ENCODE measurements at regions not wholly inside any gene's neighbourhood (a gene's known extent, or its start where the extent isn't known, plus 50 kb on each side); places are given as distances from the start of the nearest gene placed in this dataset.

DNA sequence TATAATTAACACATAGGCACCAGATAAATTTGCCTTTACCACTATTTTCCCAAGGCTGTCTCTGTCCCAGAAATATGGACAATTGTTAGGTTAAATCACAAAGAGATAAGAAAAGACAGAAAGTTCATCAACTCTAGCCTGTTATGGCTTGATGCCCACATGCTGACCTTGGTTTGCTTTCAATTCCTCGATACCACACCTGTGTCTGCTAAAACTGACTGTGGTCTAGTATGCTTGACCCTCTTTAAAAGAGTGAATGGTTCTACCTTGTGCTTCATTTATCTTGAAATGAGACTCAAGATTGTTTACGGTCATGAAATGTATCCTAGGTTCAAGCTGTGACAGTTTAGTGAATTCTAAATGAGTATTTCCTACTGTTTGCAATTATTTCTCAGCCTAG, 909.0 kb upstream of the LRRTM1 start:
- DNase-seq (ENCODE audit: low spot score) = no peak

GRCh38 chr2:81206216-81206615, 901.7 kb upstream of the LRRTM1 start:
- DNase-seq (ENCODE audit: low spot score) = no peak

DNA sequence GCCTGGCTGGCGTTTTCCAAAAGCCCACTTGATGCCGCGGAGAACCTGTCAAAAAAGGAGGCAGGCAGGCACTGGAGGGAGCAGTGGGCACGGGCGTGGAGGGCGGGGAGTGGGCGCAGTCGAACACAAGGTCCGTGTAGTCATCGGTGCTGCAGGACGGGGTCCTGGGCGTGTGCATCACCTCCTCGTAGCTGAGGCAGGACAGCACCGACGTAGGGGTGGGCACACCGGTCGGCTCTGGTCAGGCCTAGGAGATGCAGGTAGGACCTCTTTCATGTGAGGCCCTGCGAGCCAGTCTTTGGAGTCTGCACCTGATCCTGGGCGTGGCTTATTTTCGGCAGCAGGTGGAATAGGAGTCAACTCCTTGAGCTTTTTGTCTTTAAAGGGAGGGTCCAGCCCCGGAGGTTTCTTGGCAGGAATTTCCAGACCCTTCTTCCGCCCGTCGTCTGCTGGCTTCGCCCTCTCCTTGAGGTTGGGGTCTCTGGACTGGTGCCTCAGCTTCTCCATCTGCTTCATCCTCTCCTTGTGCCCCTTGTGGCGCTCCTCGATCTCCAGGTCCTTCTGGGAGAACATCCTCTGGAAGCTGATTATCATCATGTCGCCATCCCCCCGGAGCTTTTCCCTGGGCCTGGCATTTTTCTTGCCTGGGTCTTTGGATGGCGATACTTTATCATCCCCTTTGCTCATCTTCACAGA, 892.5 kb upstream of the LRRTM1 start:
- DNase-seq (ENCODE audit: low spot score) = no peak

DNA sequence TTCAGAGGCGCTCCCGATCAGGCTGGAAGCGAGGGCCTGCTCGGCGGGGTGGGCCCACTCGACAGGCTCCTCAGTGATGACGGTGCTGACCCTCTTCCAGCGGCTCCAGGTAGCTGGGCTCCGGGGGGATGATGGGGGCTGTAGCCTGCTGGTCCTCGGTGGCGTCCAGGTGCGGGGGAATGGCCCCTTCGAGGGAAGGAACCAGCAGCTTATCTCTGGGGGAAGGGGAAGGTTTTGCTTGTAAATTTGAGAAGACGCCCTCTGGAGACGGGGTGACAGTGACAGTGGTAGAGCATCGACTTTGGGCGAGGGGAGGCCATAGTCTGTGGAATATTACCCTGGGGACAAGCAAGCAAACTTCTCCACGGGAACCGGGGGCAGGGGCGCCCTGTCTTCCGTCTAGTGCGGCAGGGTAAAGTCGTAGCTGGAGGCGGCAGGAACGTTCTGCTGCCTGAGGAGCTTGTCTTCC, 891.9 kb upstream of the LRRTM1 start:
- no peak for DNase-seq (ENCODE audit: low spot score)

DNA sequence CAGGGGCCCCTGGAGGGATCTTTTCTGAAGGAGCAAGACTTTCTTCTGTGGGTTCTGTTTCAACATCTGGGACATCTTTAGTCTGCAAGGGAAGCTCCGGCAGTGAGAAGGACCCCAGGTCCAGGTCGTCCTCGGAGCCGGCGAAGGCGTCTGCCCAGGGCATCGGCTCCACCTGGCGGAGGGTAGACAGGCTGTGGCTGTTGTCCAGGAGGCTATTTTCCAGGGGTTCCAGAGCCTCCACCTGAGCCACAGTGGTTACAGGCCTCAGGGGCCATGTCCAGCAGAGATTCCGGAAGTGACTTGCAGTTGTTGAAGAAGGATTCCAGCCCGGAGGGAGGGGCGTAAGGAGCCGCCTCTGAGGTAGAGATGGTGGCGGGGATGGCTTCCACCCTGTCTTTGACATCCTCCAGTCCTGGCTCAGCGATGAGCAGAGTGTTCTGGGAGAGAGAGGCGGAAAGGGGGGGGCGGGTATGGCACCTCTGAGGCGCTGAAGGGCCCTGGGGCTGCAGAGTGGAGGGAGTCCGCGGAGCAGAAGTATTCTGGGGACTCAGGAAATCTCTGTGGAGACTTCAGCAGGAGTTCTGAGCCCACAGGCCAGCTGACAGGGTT, 891.3 kb upstream of the LRRTM1 start:
- no peak for DNase-seq (ENCODE audit: low spot score)

GRCh38 chr2:81195017-81195773, 890.6 kb upstream of the LRRTM1 start:
- DNase-seq (ENCODE audit: low spot score) = no peak

- DNase-seq (ENCODE audit: low spot score) = no peak
Observed at GRCh38 chr2:81194581-81194980, 890.0 kb upstream of the LRRTM1 start.

DNA sequence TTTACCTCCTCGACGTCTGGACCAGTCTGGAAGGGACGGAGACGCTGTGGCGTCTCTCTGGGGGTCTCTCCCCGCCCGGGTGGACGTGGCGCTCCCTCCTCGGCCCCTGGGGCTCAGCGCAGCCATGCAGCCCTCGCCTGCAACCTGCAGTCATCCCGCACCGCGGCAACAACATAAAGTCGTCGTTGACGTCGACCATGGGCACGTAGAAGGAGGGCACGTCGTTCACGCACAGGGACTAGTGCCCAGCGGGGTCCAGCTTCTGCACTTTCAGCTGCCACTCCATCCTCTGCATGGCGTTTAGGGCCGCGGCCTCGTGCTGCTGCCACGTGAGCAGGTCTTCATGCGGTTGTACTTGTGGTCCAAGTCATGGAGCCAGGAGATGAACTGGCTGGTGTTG, 889.6 kb upstream of the LRRTM1 start:
- DNase-seq (ENCODE audit: low spot score) = no peak

DNA sequence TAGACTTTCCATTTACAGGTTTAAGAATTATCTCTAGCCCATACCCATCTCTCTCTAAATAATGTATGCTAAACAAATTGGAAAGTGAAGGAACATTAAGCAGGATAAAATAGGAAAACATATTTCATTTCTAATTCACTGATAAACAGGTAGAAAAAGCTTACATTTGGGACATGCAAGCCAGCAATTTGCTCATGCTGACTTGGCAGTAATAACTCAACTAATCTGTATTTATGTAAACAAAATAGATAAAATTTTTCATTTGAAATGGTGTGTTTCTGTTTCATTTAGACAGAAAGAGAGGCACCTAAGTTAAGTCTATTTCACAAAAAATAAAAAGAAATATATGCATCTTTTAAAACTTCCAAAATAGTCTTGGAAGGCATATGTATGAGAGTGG, 877.3 kb upstream of the LRRTM1 start:
- no peak for DNase-seq (ENCODE audit: low spot score)

DNA sequence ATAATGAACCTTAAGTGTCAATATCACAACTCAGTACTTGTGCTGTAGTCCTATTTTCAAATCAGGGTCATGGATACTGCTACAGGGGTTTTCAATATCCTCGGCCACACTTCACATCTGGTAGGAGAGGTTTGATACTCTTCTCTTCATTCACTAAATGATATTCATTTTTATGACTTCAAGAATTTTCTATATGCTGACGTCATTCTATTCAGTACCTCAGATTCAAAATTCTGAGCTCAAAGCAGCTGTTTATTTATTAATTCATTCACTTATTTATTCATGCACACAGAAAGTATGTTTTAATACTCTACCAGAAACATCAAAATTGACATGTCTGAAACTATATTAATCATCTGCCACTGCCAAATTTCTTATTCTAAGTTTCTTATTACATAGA, 866.9 kb upstream of the LRRTM1 start:
- no peak for DNase-seq (ENCODE audit: low spot score)

- DNase-seq (ENCODE audit: low spot score) = no peak
Observed at GRCh38 chr2:81163583-81163982, 859.0 kb upstream of the LRRTM1 start.

GRCh38 chr2:81158505-81158904, 854.0 kb upstream of the LRRTM1 start:
- DNase-seq (ENCODE audit: low spot score) = no peak

GRCh38 chr2:81148323-81148722, 843.8 kb upstream of the LRRTM1 start:
- DNase-seq (ENCODE audit: low spot score) = no peak

GRCh38 chr2:81136296-81136695, 831.7 kb upstream of the LRRTM1 start:
- DNase-seq (ENCODE audit: low spot score) = no peak

DNA sequence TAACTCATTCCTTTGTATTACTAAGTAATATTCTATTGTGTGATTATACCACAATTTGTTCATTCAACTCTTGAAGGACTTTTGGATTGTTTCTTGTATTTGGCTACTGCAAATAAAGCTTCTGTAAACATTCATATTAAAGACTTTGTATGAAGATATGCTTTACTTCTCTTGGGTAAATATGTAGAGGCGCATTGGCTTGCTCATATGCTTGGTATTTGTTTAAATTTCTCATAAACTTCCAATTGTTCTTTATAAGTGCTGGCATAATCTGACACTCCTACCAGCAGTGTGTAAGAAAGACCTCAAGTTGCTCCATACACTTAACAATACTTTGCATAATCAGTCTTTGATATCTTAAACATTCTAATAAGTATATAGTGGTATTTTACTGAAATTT, 792.8 kb upstream of the LRRTM1 start:
- no peak for DNase-seq (ENCODE audit: low spot score)

DNA sequence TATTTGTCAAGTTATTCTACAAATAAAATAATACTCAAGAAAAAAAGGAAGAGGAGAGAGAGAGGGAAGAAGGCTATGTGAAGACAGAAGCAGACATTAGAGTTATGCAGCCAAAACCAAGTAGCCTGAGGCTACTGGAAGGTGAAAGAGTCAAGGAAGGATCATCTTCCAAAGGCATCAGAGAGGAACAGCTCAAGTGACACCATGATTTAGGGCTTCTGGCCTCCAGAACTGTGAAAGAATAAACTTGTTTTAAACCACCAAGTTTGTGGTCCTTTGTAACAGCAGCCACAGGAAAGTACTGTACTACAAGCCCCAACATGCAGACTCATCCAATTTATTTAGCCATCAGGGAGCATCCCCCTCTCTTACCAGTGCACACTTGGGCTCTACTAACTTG, 788.5 kb upstream of the LRRTM1 start:
- DNase-seq (ENCODE audit: low spot score) = no peak

GRCh38 chr2:81087646-81088045, 783.1 kb upstream of the LRRTM1 start:
- DNase-seq (ENCODE audit: low spot score) = no peak

DNA sequence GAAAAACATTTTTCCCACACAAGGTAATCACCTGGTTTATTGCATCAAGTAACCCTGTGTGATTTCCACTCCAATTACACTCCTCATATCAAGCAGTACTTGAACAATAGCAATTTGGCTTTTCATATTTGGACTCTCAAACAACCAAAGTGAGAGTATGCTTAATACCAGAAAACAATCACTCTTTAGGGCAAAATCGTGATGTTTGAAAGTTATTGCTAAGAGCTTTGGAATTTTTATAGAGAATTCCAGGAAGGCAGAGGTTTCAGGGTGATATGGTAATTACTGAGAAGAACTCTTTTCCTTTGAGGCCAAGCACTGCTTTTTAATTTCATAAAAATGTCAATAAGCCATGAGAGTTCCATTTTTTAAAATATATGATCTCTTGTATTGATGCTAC, 779.5 kb upstream of the LRRTM1 start:
- no peak for DNase-seq (ENCODE audit: low spot score)

GRCh38 chr2:81078631-81079030, 774.1 kb upstream of the LRRTM1 start:
- DNase-seq (ENCODE audit: low spot score) = no peak

GRCh38 chr2:81078102-81078501, 773.5 kb upstream of the LRRTM1 start:
- DNase-seq (ENCODE audit: low spot score) = no peak

DNA sequence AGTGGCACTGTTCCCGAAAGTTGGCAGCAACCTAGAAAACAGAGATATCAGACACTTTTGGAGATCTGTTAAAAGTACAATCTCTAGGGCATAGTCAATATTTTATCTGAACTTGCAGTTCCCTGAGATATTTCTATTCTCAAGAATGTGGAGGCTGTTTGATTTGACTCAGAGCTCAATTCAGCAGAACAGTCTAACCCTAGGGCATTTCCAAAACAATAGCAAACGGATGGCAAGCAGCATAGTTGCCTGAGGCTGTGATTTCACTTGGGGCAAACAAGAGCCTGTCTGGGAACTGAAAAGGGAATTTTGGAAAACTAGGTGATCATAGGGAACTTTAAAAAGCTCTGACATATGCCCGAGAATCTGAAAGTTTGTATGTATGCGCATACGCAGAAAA, 772.8 kb upstream of the LRRTM1 start:
- no peak for DNase-seq (ENCODE audit: low spot score)

DNA sequence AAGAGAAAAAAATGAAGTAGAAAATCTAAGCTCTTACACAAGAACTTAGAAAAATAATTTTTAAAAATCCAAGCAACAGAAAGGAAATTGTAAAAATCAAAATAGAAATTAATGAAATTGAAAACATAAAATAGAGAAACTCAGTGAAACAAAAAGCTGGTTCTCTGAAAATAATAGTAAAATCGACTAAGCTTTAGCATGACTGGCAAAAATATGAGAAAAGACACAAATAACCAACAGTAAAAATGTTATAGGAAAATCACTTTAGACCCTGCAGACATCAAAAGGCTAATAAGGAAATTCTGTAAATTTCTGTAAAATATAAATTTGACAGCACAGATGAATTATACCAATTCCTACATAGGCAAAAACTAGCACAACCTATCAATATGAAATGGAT, 768.9 kb upstream of the LRRTM1 start:
- no peak for DNase-seq (ENCODE audit: low spot score)

DNA sequence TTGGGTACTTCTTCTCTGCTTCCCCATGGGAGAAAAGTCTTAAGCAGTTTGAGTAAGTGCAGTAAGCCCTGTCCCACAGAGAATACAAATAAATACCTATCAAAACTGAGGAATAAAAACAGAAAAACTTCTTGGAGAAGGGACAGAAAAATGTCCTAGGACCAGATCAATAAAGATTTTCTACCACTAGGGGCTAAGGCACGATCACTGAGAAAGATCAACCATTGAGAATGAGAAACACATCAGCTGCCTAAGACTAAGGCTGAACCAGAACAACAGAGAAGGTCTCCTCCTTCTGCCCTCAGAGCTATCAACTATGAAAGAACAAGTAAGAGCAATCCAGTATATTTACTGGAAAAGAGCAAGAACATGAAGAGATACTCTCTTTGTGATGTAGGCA, 763.6 kb upstream of the LRRTM1 start:
- DNase-seq (ENCODE audit: low spot score) = no peak

Data from AG08396 (cell line).